GM12878 (cell line): ENCODE measurements at regions not wholly inside any gene's neighbourhood (a gene's known extent, or its start where the extent isn't known, plus 50 kb on each side); places are given as distances from the start of the nearest gene placed in this dataset.

Experiments used
- ATAC-seq: fragments of 200-7000 bp; cut with Tn5 transposase; 3 replicates; pipeline ENCODE4 v1.9.1; 2020; ENCODE audit warnings: mild to moderate bottlenecking, moderate library complexity
- BruUV-seq: library from RNA; stranded (reverse); fragments of 400-500 nt; replicated peaks from 2 replicates; lab custom pipeline; 2021; lab: Mats Ljungman, UMichigan
- CTCF ChIA-PET: fragments of 300-600 bp; sonication (Branson Sonifier 250); formaldehyde crosslinking; extraction: SDS; loops from one replicate; lab custom pipeline; 2021; ENCODE audit warnings: inconsistent platforms; lab: Yijun Ruan, JAX
- POLR2A ChIA-PET: fragments of 350-600 bp; formaldehyde crosslinking; extraction: SDS; loops from one replicate; lab custom pipeline; 2021; ENCODE audit warnings: inconsistent platforms; lab: Charles Lee
- RAD21 ChIA-PET: fragments of 300-600 bp; sonication (Branson Sonifier 250); formaldehyde crosslinking; loops from one replicate; lab custom pipeline; 2023; ENCODE audit warnings: antibody characterized with exemption; ENCODE audit not compliant: unreplicated experiment; lab: Charles Lee
- SMC1A ChIA-PET: fragments of 300-600 bp; sonication (Branson Sonifier 250); formaldehyde crosslinking; loops from one replicate; lab custom pipeline; 2023; ENCODE audit not compliant: unreplicated experiment, uncharacterized antibody; lab: Charles Lee
- DNase-seq: peaks from one replicate; pipeline ENCODE4 v3.0.0-alpha.2; 2011; ENCODE audit warnings: low read depth, low spot score
- FAIRE-seq: peaks from 3 replicates; lab custom pipeline; 2011; peaks lifted over from hg19 to GRCh38; lab: Jason Lieb, UNC
- H2AFZ ChIP-seq: 2 replicates; pipeline ENCODE4 v1.6.0; 2011; ENCODE audit warnings: low read depth, low read length, control low read depth; ENCODE audit not compliant: control insufficient read depth
- H3K27ac ChIP-seq: 2 replicates; pipeline ENCODE4 v1.5.1; 2011; ENCODE audit warnings: control low read depth; ENCODE audit not compliant: control insufficient read depth, insufficient read depth
- H3K27me3 ChIP-seq, 2 experiments: replicated peaks in 1 of 2; 2 replicates each; pipeline versions ENCODE4 v1.6.0 to v1.6.1; 2011; ENCODE audit warnings: low read length in 1 of 2; ENCODE audit not compliant: control insufficient read depth in 2 of 2, insufficient read depth in 2 of 2
- H3K36me3 ChIP-seq, 2 experiments: 2 replicates each; pipeline ENCODE4 v1.5.1; 2011; ENCODE audit warnings: low read length in 1 of 2; ENCODE audit not compliant: control insufficient read depth in 2 of 2, insufficient read depth in 2 of 2
- H3K4me1 ChIP-seq: 2 replicates; pipeline ENCODE4 v1.6.1; 2011; ENCODE audit warnings: mild to moderate bottlenecking, low read length, moderate library complexity, mixed read lengths; ENCODE audit not compliant: control insufficient read depth, insufficient read depth
- H3K4me2 ChIP-seq: 2 replicates; pipeline ENCODE4 v1.6.0; 2011; ENCODE audit warnings: control low read depth; ENCODE audit not compliant: control insufficient read depth, insufficient read depth
- H3K4me3 ChIP-seq: fragments of 200-600 bp; sonication (generic); 2 replicates; pipeline ENCODE4 v1.5.1; 2016
- H3K79me2 ChIP-seq: 2 replicates; pipeline ENCODE4 v1.6.0; 2011; ENCODE audit warnings: low read length; ENCODE audit not compliant: control insufficient read depth, insufficient read depth
- H3K9ac ChIP-seq: 2 replicates; pipeline ENCODE4 v1.8.0; 2011; ENCODE audit warnings: low read length, control low read depth, mixed read lengths; ENCODE audit not compliant: control insufficient read depth, insufficient read depth
- H3K9me3 ChIP-seq: replicated peaks from 3 replicates; pipeline ENCODE4 v1.5.1; 2011; ENCODE audit warnings: mild to moderate bottlenecking, low read length; ENCODE audit not compliant: control insufficient read depth, insufficient read depth
- H4K20me1 ChIP-seq: 2 replicates; pipeline ENCODE4 v1.6.0; 2011; ENCODE audit not compliant: control insufficient read depth, insufficient read depth
- CEBPB ChIP-seq, 2 experiments: fragments of 150-350 bp in 1 of 2; IDR thresholded peaks; 2 replicates each; pipeline ENCODE4 v1.6.1; 2012 to 2014; ENCODE audit warnings: low read depth in 2 of 2, low read length in 2 of 2, borderline replicate concordance in 1 of 2, inconsistent platforms in 1 of 2
- FOS ChIP-seq: IDR thresholded peaks from 3 replicates; pipeline ENCODE4 v1.6.1; 2011; ENCODE audit warnings: borderline replicate concordance; ENCODE audit not compliant: insufficient read length; ENCODE audit errors: extremely low read depth
- FOXM1 ChIP-seq: IDR thresholded peaks from 2 replicates; pipeline ENCODE4 v1.6.1; 2012; ENCODE audit warnings: low read depth, mild to moderate bottlenecking, inconsistent platforms, low read length, moderate library complexity
- HDGF ChIP-seq: fragments of 450-650 bp; IDR thresholded peaks from 2 replicates; pipeline ENCODE4 v1.6.1; 2016; ENCODE audit warnings: antibody characterized with exemption
- KLF5 ChIP-seq: fragments of 450-650 bp; IDR thresholded peaks from 2 replicates; pipeline ENCODE4 v1.6.1; 2014; ENCODE audit warnings: mild to moderate bottlenecking; ENCODE audit not compliant: partially characterized antibody
- MEF2B ChIP-seq: fragments of 450-650 bp; IDR thresholded peaks from 2 replicates; pipeline ENCODE4 v1.6.1; 2018; ENCODE audit warnings: mild to moderate bottlenecking, moderate library complexity; ENCODE audit not compliant: partially characterized antibody, poor library complexity, severe bottlenecking
- MTA3 ChIP-seq: IDR thresholded peaks from 2 replicates; pipeline ENCODE4 v1.6.1; 2012; ENCODE audit warnings: low read length, inconsistent platforms, borderline replicate concordance
- NBN ChIP-seq: fragments of 450-650 bp; IDR thresholded peaks from 2 replicates; pipeline ENCODE4 v1.6.1; 2016
- NR2C1 ChIP-seq: fragments of 450-650 bp; IDR thresholded peaks from 2 replicates; pipeline ENCODE4 v1.6.1; 2017; ENCODE audit warnings: antibody characterized with exemption, mild to moderate bottlenecking, moderate library complexity
- RAD21 ChIP-seq: IDR thresholded peaks from 2 replicates; pipeline ENCODE4 v1.6.1; 2011; ENCODE audit warnings: mild to moderate bottlenecking, low read depth, low read length, moderate library complexity; ENCODE audit not compliant: insufficient read depth
- TARDBP ChIP-seq: IDR thresholded peaks from 2 replicates; pipeline ENCODE4 v1.6.1; 2016; ENCODE audit warnings: borderline replicate concordance
- ZNF24 ChIP-seq: fragments of 450-650 bp; IDR thresholded peaks from 2 replicates; pipeline ENCODE4 v1.6.1; 2017; ENCODE audit warnings: antibody characterized with exemption, mild to moderate bottlenecking
- WGBS: methylation state at CpG from one replicate; pipeline ENCODE4 v1.1.6; 2016; ENCODE audit warnings: low lambda C conversion rate; ENCODE audit not compliant: insufficient replicate concordance, insufficient coverage; ENCODE audit errors: missing lambda C conversion rate; 5-methylcytosine and 5-hydroxymethylcytosine counted together
- in situ Hi-C: fragments of 300-500 bp; cut with MboI; formaldehyde crosslinking; loops from 9 replicates; pipeline ENCODE4 v1.14.3; 2018; ENCODE audit warnings: mixed read lengths
- intact Hi-C: fragments of 100-400 bp; cut with micrococcal nuclease; formaldehyde crosslinking; loops from one replicate; pipeline ENCODE4 v1.14.2; 2022; ENCODE audit not compliant: unreplicated experiment
- TF ChIP-seq, protein P1 (sequence below), 3 experiments: IDR thresholded peaks in 2 of 3; conservative IDR thresholded peaks in 1 of 3; 2 replicates each; pipeline ENCODE4 v1.5.1; 2011; ENCODE audit warnings: low read depth in 3 of 3, low read length in 3 of 3, mild to moderate bottlenecking in 3 of 3, control low read depth in 2 of 3, moderate library complexity in 2 of 3, inconsistent platforms in 1 of 3, mixed read lengths in 1 of 3; ENCODE audit not compliant: control insufficient read depth in 2 of 3, insufficient read depth in 1 of 3; ENCODE audit errors: extremely low read depth in 1 of 3
- TF ChIP-seq, protein P2 (sequence below): IDR thresholded peaks from 2 replicates; pipeline ENCODE4 v1.6.1; 2012; ENCODE audit warnings: improper control_type of control experiment, low read depth, low read length; ENCODE audit not compliant: insufficient replicate concordance

GRCh38 chr6:165827190-165827518 lies 164.1 kb upstream of the PDE10A start:
- in situ Hi-C loops = no loop called here
- H3K27me3 ChIP-seq = no peaks in the 10 kb centered on the region
- H4K20me1 ChIP-seq = no peaks in the 10 kb centered on the region
- DNase-seq = no peak
- ChIA-PET RAD21 (no interaction called here), SMC1A (no interaction called here), POLR2A (interaction anchor here (0.6 kb wide), 2 partner anchors 49 to 842 kb away, joined by 4 read pairs; no protein-coding TSS in a partner anchor), CTCF (interaction anchor here (1.7 kb wide), 1 partner anchor 14 kb away, joined by 3 read pairs; no protein-coding TSS in a partner anchor)
- no peaks in the 10 kb centered on the region for H3K9me3 ChIP-seq
- ATAC-seq = no peak
- no peak overlapping the region for H2AFZ ChIP-seq
- 66% methylated on average over 16 of the region's 19 CpGs for whole genome bisulfite sequencing
- intact Hi-C loops = no loop called here
- H3K27ac ChIP-seq = no peak overlapping the region
- H3K9ac ChIP-seq = no peak overlapping the region
- no peaks in the 10 kb centered on the region for H3K79me2 ChIP-seq
- FAIRE-seq = no peak
- no peak overlapping the region for H3K4me2 ChIP-seq
- no peaks in the 10 kb centered on the region for H3K4me1 ChIP-seq
- no TSS peak for BruUV-seq
- no peak overlapping the region for H3K4me3 ChIP-seq
- no peaks in the 10 kb centered on the region for H3K36me3 ChIP-seq
- TF ChIP-seq KLF5 (no peak), NR2C1 (no peak), CEBPB (IDR thresholded peaks at IDR 0.05; ENCODE audit: borderline replicate concordance in 1 of 2, low read depth in 2 of 2, low read length in 2 of 2) (no peak), FOXM1 (no peak), MEF2B (no peak), NBN (no peak), RAD21 (no peak), ZNF24 (no peak), HDGF (no peak), TARDBP (no peak), MTA3 (no peak), FOS (no peak)
- TF ChIP-seq, protein P1, sequence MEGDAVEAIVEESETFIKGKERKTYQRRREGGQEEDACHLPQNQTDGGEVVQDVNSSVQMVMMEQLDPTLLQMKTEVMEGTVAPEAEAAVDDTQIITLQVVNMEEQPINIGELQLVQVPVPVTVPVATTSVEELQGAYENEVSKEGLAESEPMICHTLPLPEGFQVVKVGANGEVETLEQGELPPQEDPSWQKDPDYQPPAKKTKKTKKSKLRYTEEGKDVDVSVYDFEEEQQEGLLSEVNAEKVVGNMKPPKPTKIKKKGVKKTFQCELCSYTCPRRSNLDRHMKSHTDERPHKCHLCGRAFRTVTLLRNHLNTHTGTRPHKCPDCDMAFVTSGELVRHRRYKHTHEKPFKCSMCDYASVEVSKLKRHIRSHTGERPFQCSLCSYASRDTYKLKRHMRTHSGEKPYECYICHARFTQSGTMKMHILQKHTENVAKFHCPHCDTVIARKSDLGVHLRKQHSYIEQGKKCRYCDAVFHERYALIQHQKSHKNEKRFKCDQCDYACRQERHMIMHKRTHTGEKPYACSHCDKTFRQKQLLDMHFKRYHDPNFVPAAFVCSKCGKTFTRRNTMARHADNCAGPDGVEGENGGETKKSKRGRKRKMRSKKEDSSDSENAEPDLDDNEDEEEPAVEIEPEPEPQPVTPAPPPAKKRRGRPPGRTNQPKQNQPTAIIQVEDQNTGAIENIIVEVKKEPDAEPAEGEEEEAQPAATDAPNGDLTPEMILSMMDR (IDR thresholded peaks at IDR 0.05 in 2 of 3, conservative IDR thresholded peaks at IDR 0.05 in 1 of 3; ENCODE audit: control insufficient read depth in 2 of 3, extremely low read depth in 1 of 3, insufficient read depth in 1 of 3, low read depth in 3 of 3, low read length in 3 of 3) = no peak
- TF ChIP-seq, protein P2, sequence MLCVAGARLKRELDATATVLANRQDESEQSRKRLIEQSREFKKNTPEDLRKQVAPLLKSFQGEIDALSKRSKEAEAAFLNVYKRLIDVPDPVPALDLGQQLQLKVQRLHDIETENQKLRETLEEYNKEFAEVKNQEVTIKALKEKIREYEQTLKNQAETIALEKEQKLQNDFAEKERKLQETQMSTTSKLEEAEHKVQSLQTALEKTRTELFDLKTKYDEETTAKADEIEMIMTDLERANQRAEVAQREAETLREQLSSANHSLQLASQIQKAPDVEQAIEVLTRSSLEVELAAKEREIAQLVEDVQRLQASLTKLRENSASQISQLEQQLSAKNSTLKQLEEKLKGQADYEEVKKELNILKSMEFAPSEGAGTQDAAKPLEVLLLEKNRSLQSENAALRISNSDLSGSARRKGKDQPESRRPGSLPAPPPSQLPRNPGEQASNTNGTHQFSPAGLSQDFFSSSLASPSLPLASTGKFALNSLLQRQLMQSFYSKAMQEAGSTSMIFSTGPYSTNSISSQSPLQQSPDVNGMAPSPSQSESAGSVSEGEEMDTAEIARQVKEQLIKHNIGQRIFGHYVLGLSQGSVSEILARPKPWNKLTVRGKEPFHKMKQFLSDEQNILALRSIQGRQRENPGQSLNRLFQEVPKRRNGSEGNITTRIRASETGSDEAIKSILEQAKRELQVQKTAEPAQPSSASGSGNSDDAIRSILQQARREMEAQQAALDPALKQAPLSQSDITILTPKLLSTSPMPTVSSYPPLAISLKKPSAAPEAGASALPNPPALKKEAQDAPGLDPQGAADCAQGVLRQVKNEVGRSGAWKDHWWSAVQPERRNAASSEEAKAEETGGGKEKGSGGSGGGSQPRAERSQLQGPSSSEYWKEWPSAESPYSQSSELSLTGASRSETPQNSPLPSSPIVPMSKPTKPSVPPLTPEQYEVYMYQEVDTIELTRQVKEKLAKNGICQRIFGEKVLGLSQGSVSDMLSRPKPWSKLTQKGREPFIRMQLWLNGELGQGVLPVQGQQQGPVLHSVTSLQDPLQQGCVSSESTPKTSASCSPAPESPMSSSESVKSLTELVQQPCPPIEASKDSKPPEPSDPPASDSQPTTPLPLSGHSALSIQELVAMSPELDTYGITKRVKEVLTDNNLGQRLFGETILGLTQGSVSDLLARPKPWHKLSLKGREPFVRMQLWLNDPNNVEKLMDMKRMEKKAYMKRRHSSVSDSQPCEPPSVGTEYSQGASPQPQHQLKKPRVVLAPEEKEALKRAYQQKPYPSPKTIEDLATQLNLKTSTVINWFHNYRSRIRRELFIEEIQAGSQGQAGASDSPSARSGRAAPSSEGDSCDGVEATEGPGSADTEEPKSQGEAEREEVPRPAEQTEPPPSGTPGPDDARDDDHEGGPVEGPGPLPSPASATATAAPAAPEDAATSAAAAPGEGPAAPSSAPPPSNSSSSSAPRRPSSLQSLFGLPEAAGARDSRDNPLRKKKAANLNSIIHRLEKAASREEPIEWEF = no peak
- TF ChIP-seq, all 136 proteins: peak for 0
